ENCODE measurements at regions not wholly inside any gene's neighbourhood (a gene's known extent, or its start where the extent isn't known, plus 50 kb on each side); places are given as distances from the start of the nearest gene placed in this dataset.

GRCh38 chr18:64929036-64929435, 780.1 kb upstream of the LINC00305 start:
- H3K9me2 ChIP-seq (replicated peaks; ENCODE audit: control insufficient read depth, low read length): no peaks in the 10 kb centered on the region
- TF ChIP-seq EZH2phosphoT487 (IDR thresholded peaks at IDR 0.05; ENCODE audit: borderline replicate concordance, low read length): no peak
- no peak for TF ChIP-seq CTCF (IDR thresholded peaks at IDR 0.05; ENCODE audit: low read depth, low read length, poor library complexity, severe bottlenecking)
- no peak overlapping the region for H3K27ac ChIP-seq (ENCODE audit: low read depth, low read length)
- H3K27me3 ChIP-seq (ENCODE audit: control insufficient read depth, low read length): no peaks in the 10 kb centered on the region
- no peaks in the 10 kb centered on the region for H3K9me3 ChIP-seq (ENCODE audit: control insufficient read depth, insufficient read depth, low read length)
- no peaks in the 10 kb centered on the region for H3K4me1 ChIP-seq (ENCODE audit: control insufficient read depth, low read length)
- H3K79me2 ChIP-seq (ENCODE audit: control insufficient read depth, low read length): no peaks in the 10 kb centered on the region
- H3K4me3 ChIP-seq (ENCODE audit: low read length): no peak overlapping the region
- no peaks in the 10 kb centered on the region for H3F3A ChIP-seq (ENCODE audit: control insufficient read depth, insufficient read depth)
- H3K36me3 ChIP-seq (ENCODE audit: control insufficient read depth, low read length): no peaks in the 10 kb centered on the region
- H4K20me1 ChIP-seq (ENCODE audit: control insufficient read depth, insufficient read depth, low read depth, low read length): no peaks in the 10 kb centered on the region
- no peak overlapping the region for H3K4me2 ChIP-seq (ENCODE audit: low read length)

GRCh38 chr18:64919971-64920570, 771.2 kb upstream of the LINC00305 start:
- Histone ChIP-seq H3K79me2 (ENCODE audit: control insufficient read depth, low read length) (no peaks in the 10 kb centered on the region), H3F3A (ENCODE audit: control insufficient read depth, insufficient read depth) (no peaks in the 10 kb centered on the region), H3K4me3 (ENCODE audit: low read length) (no peak overlapping the region), H3K9me3 (ENCODE audit: control insufficient read depth, insufficient read depth, low read length) (no peaks in the 10 kb centered on the region; the same call in 1 of the 2 replicates), H3K27me3 (ENCODE audit: control insufficient read depth, low read length) (no peaks in the 10 kb centered on the region), H4K20me1 (ENCODE audit: control insufficient read depth, insufficient read depth, low read depth, low read length) (no peaks in the 10 kb centered on the region), H3K27ac (ENCODE audit: low read depth, low read length) (no peak overlapping the region), H3K4me1 (ENCODE audit: control insufficient read depth, low read length) (no peaks in the 10 kb centered on the region), H3K9me2 (replicated peaks; ENCODE audit: control insufficient read depth, low read length) (no peaks in the 10 kb centered on the region), H3K4me2 (ENCODE audit: low read length) (no peak overlapping the region), H3K36me3 (ENCODE audit: control insufficient read depth, low read length) (no peaks in the 10 kb centered on the region)
- TF ChIP-seq CTCF (IDR thresholded peaks at IDR 0.05; ENCODE audit: low read depth, low read length, poor library complexity, severe bottlenecking) (no peak), EZH2phosphoT487 (IDR thresholded peaks at IDR 0.05; ENCODE audit: borderline replicate concordance, low read length) (no peak)

GRCh38 chr18:64918851-64919250, 770.0 kb upstream of the LINC00305 start:
- H3K27me3 ChIP-seq (ENCODE audit: control insufficient read depth, low read length): no peaks in the 10 kb centered on the region
- H3K4me2 ChIP-seq (ENCODE audit: low read length): no peak overlapping the region
- no peaks in the 10 kb centered on the region for H3F3A ChIP-seq (ENCODE audit: control insufficient read depth, insufficient read depth)
- no peaks in the 10 kb centered on the region; the same call in 1 of the 2 replicates for H3K9me3 ChIP-seq (ENCODE audit: control insufficient read depth, insufficient read depth, low read length)
- H3K4me3 ChIP-seq (ENCODE audit: low read length): no peak overlapping the region
- no peak for TF ChIP-seq CTCF (IDR thresholded peaks at IDR 0.05; ENCODE audit: low read depth, low read length, poor library complexity, severe bottlenecking)
- no peak for TF ChIP-seq EZH2phosphoT487 (IDR thresholded peaks at IDR 0.05; ENCODE audit: borderline replicate concordance, low read length)
- no peaks in the 10 kb centered on the region for H3K79me2 ChIP-seq (ENCODE audit: control insufficient read depth, low read length)
- no peaks in the 10 kb centered on the region for H3K36me3 ChIP-seq (ENCODE audit: control insufficient read depth, low read length)
- H3K4me1 ChIP-seq (ENCODE audit: control insufficient read depth, low read length): no peaks in the 10 kb centered on the region
- H3K9me2 ChIP-seq (replicated peaks; ENCODE audit: control insufficient read depth, low read length): no peaks in the 10 kb centered on the region
- no peaks in the 10 kb centered on the region for H4K20me1 ChIP-seq (ENCODE audit: control insufficient read depth, insufficient read depth, low read depth, low read length)
- no peak overlapping the region for H3K27ac ChIP-seq (ENCODE audit: low read depth, low read length)
